ENCODE measurements at regions not wholly inside any gene's neighbourhood (a gene's known extent, or its start where the extent isn't known, plus 50 kb on each side); places are given as distances from the start of the nearest gene placed in this dataset.

DNA sequence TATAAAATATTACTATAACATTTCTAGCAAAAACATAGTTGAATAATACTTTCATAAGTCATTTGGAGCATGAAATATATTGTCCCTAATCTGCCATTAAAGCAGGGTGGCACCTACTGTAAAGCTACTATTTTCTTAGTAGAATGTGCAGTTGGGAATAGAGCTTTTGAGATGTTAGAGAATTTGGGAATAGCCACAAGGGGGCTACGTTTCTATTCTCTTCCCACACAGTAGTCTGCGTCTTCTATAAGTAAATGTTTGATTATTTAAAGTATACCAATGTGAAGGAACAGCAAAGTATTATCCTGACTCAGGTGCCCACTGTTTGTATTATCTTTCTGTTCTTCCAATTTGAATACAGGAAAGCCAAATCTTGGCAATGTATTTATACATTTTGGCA lies 323.2 kb upstream of the GIMD1 start:
- no peak for ATAC-seq
- DNase-seq, result no peak
- intact Hi-C loops (cut with DNase I), result no loop called here

GRCh38 chr4:106690487-106690886 lies 321.9 kb upstream of the GIMD1 start:
- intact Hi-C loops (cut with DNase I), result no loop called here
- DNase-seq (no peak), ATAC-seq (no peak)

GRCh38 chr4:106687026-106687425 lies 318.4 kb upstream of the GIMD1 start:
- ATAC-seq, result no peak
- no peak for DNase-seq
- intact Hi-C loops (cut with DNase I), result no loop called here

- ATAC-seq (no peak), DNase-seq (no peak)
- intact Hi-C loops (cut with DNase I), result no loop called here
Measured at GRCh38 chr4:106681381-106681921, 312.9 kb upstream of the GIMD1 start.

GRCh38 chr4:106679063-106679462 lies 310.5 kb upstream of the GIMD1 start:
- DNase-seq (no peak), ATAC-seq (no peak)
- intact Hi-C loops (cut with DNase I), result no loop called here

DNA sequence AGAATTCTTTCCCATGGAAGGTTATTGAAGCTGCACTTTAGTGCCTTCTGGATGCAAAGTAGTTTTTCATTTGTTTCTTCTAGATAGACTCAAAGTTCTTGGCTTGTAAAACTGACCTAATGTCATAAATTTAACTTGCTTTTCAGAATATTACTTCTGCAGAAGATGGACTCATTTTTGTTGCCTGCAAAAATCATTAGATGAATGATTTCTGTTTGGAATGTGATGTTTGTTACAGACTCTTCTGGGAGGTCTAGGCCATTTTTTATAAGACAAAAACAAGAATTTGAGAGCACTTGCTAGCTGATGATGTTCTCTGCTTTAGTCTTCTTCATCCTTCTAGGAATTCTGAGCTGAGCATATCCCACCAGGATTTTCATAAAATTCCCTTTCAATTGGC lies 308.6 kb upstream of the GIMD1 start:
- DNase-seq, result no peak
- ATAC-seq, result no peak
- intact Hi-C loops (cut with DNase I), result no loop called here

DNA sequence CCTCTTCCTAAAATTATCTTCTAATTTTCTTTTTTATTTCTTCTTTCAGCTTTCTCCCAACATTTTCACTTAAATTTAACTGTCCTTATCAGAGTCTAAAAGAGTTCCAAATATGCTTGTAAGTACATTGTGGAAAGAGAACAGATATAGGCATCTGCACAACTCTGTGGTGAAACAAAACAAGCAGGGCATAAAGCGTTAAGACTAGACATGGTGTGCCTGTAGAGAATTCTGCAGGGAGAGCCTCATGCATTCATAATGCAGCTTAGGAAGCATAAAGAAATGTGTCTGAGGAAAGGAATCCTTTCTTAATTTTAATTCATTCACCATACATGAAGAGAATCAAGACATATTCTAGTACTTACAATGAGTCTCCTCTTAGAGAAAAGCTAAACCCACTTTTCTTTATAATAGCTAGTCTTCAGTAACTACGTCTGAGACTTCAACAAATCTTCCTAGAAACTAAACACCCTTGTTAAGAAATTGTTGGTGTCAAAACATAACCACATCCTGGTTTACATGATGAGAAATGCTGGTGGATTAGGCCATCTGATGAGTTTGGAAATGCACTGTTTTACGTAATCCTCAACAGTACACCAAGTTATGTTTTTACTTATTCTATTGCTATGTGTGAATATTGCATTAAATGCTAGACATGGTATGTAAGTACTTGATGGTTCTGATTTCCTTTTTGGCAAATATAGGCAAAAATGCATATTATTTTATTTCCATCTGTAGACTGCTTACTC lies 307.8 kb upstream of the GIMD1 start:
- ATAC-seq (no peak), DNase-seq (no peak)
- intact Hi-C loops (cut with DNase I), result no loop called here

DNA sequence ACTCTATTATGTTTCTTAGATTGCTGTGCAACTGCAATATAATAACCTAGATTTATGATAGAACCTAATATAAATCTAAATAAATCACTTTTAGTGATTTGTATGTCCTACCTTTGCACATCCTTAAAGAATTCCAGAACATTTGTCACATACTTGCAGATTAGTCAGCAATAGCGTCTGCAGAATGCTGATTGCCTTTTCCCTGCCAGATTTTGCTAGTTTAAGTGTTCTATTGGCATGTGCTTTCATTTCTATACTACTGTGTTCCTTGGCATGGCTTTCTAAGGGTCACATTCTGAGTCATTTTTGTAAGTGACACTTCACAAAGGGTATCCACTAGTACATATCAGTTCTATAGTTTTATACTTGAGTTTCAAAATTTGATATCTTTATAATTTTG lies 303.1 kb upstream of the GIMD1 start:
- no peak for DNase-seq
- ATAC-seq, result no peak
- intact Hi-C loops (cut with DNase I), result no loop called here

DNA sequence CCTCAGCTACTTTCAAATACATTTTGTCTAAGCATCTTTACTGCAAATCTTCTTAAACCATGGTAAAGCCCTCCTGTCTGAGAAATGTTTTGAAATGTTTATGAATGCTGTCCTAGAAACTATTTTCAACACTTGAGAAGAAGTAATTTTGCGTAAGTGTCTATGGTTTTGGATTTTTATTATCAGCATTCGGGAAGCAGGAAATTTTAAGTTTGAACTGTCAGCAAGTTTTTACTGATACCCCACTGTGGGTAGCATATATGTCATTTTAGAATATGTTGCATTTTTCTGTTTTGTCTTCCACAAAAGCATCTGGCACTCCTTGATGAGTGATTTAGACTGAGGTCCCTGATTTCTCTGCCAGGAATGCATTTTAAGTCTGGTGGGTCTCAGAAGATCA lies 302.4 kb upstream of the GIMD1 start:
- intact Hi-C loops (cut with DNase I), result no loop called here
- ATAC-seq, result no peak
- no peak for DNase-seq

DNA sequence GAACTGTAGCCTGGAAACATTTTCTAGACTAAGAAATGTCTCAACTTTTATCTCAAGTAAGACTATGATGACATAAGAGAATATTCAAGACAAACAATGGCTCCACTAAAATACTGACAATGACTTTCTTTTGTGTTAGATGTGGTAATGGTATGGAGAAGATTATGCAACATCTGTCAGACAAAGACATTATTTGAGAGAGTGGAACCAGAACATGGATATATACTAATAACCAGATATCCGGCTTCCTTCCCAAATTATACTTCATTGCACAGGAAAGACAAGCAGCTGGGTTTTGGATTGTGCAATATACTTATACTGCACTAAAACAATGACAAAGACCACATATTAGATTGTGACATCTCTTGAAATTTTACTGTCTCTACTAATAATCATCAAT lies 290.8 kb upstream of the GIMD1 start:
- intact Hi-C loops (cut with DNase I), result no loop called here
- ATAC-seq (peak in 1 of 2 donors; percentile 21), DNase-seq (no peak)

DNA sequence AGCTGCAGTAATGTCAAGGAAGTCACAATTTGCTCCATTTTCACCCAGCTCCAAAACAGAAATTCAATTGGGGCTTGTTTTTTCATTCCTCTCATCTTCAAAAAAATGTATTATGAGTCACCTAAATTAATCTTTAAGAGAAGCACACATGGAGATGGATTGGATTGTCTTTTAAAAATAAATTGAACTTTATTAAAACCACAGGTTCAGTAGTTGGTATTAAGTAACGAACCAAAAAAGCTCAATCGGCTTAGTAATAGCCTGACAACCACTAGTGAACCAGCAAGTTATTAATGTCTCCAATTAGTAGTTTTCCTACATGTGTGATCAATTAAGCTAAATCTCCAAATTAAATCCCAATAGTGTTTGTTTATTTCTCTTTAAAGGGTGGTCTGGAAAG lies 283.5 kb upstream of the GIMD1 start:
- DNase-seq (no peak), ATAC-seq (no peak)
- intact Hi-C loops (cut with DNase I), result no loop called here

DNA sequence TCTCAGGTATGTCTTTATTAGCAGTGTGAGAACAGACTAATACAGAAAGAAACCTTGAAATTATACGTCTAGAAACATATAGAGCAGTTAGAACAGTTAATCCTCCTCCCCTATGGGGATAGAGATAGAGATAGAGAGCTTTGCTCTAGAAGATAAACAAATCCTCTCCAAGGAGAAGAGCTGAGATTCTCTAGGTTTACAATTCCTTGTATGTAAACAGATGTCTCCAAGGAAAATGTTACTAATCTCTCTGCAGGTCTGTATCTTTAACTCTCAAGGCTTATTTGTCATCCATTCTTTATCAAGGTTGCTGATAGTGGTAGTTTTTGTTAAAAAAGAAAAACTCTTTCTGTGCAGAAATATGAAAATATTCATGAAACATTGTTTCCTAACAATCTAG lies 282.1 kb upstream of the GIMD1 start:
- ATAC-seq, result no peak
- intact Hi-C loops (cut with DNase I), result no loop called here
- DNase-seq, result no peak

DNA sequence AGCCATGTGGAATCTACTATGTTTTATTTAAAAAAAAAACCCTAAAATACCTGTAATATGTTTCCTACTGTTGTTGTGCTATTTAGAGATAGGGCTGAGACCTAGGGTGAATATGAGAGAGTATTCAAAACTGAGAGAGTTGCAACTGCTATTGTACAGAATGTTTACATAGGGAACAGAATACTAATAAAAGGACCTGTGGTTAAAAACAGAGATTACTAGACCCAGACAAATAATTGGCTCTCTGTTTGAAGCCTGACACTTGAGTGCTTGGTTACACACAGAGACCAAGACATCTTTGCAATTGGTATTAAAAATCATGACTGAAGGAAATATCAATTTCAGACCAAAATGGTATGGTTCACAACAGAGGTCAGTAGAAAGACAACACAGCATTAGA lies 278.9 kb upstream of the GIMD1 start:
- ATAC-seq (no peak), DNase-seq (no peak)
- intact Hi-C loops (cut with DNase I), result no loop called here

GRCh38 chr4:106629268-106629625 lies 260.7 kb upstream of the GIMD1 start:
- ATAC-seq, result no peak
- intact Hi-C loops (cut with DNase I), result no loop called here
- DNase-seq, result no peak

DNA sequence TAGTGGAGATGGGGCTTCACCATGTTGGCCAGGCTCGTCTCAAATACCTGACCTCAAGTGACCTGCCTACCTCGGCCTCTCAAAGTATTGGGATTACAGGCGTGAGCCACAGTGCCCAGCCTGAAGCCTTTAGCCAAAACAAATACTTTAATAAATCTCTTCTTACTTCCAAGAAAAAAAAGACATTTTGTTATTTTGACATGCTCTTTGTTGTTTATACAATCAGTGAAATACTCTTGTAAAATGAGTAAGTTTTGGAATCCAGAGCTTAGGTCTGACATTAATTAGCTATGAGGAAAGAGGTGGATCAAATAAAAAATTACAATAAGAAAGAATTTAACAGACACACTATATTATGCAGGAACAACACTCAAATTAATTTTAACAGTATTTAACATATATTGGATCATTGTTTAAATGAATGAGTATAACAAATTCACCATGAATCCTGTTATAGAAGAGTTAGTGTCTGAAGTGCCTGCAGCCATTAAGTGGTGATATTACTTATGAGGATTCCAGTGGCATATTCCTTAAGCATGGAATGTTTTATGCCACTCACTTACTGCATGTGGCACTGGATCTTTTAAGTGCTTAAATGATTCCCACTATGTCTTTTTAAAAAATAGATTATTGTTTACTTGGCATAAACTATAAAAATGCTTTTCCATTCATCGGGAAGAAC lies 260.1 kb upstream of the GIMD1 start:
- no peak for DNase-seq
- intact Hi-C loops (cut with DNase I), result no loop called here
- ATAC-seq, result no peak

DNA sequence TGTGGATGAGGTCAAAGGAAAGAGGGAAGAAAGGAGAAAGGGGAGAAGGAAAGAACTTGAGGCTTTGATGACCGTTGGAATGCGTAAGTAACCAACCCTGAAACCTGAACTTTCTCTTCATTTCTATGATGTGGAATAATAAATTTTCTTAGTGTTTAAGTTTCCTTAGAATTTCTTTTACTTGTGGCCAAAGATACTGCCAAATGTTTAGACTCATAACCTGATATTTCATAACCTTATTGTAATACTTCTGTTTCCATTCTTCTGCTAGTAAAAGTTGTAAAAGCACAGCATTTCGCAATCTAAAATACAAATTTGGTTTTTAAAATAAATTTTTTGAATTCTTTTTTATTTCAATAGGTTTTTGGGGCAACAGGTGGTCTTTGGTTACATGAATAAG lies 258.5 kb upstream of the GIMD1 start:
- intact Hi-C loops (cut with DNase I), result no loop called here
- no peak for DNase-seq
- no peak for ATAC-seq

DNA sequence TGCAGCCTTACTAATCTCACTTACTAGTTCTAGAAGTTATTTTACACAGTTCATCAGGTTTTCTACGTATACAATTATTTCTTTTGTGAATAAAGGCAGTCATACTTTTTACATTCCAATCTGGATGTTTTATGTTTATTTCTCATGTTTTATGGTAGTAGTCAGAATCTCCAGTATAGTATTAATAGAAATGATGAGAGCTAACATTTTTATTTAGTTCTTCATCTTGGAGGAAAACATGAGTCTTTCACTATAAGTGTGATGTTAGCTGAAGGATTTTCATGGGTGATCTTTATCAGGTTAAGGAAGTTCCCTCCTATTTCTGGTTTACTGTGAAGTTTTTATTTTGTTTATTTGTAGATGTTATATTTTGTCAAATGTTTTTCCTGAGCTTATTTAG lies 256.1 kb upstream of the GIMD1 start:
- no peak for ATAC-seq
- intact Hi-C loops (cut with DNase I), result no loop called here
- DNase-seq, result no peak

DNA sequence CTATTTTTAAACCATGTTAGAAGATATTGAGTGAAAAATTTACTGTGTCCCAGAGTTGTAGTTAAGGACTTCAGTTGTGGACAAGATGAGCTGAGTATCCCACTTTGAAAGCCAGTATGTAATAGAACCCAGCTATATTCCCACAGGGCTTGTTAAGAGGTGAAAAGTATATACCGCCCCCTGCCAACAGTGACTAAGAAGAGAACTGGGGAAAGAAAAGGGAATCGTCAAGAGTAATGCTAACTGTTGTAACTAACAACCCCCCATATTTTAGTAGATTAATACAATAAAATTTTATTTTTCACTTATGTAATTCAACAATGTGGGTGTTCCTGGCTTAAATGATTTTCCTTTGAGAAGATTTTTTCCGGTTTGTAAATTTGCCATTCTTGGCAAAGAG lies 250.4 kb upstream of the GIMD1 start:
- DNase-seq, result no peak
- ATAC-seq, result no peak
- intact Hi-C loops (cut with DNase I), result no loop called here

- ATAC-seq, result no peak
- intact Hi-C loops (cut with DNase I), result no loop called here
- no peak for DNase-seq
Measured at GRCh38 chr4:106615961-106616360, 247.4 kb upstream of the GIMD1 start.

DNA sequence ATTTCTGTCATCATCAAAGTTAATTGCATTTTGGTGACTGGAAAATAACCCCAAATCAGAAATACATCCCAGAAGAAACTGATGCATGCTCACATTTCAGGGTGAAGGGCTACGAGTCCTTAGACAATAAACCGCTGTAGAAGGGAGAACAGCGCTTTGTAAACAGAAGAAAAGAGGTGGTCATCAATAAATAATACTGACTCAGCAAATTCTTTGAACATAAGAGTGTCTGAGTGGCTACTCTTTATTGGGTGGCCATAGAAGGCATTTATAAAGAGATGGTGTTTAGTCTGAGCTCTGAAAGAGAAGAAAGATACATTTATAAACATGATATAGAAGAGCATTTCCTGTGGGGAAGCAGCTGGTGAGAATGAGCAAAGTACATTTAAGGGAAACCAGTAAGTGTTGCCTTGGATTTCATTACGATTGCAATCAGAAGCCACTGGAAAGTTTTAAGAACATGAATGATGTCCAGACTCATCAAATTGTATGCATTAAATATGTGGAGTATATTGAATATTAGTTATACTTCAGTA lies 246.9 kb upstream of the GIMD1 start:
- DNase-seq (no peak), ATAC-seq (no peak)
- intact Hi-C loops (cut with DNase I), result no loop called here

GRCh38 chr4:106614441-106614840 lies 245.9 kb upstream of the GIMD1 start:
- intact Hi-C loops (cut with DNase I), result no loop called here
- ATAC-seq (no peak), DNase-seq (no peak)

Data from left cardiac atrium (tissue), 4 donors.